DND-41 (cell line): ENCODE measurements at regions not wholly inside any gene's neighbourhood (a gene's known extent, or its start where the extent isn't known, plus 50 kb on each side); places are given as distances from the start of the nearest gene placed in this dataset.

Experiments used
- ATAC-seq: fragments of 200-7000 bp; cut with Tn5 transposase; 3 replicates; pipeline ENCODE4 v1.9.1; 2021; ENCODE audit warnings: low read depth; ENCODE audit not compliant: insufficient read depth
- DNase-seq: peaks from one replicate; pipeline ENCODE4 v3.0.0-alpha.2; 2020
- H2AFZ ChIP-seq: 2 replicates; pipeline ENCODE4 v1.6.0; 2012; ENCODE audit warnings: low read depth, low read length
- H3K27ac ChIP-seq: 2 replicates; pipeline ENCODE4 v1.5.1; 2012; ENCODE audit warnings: low read length, inconsistent platforms
- H3K27me3 ChIP-seq: fragments of 200-600 bp; sonication (generic); 2 replicates; pipeline ENCODE4 v1.6.0; 2012; ENCODE audit warnings: low read length, mild to moderate bottlenecking, inconsistent platforms; ENCODE audit not compliant: insufficient read depth, poor library complexity
- H3K36me3 ChIP-seq: 2 replicates; pipeline ENCODE4 v1.5.1; 2012; ENCODE audit warnings: low read length, inconsistent platforms; ENCODE audit not compliant: insufficient read depth
- H3K4me1 ChIP-seq: 2 replicates; pipeline ENCODE4 v1.5.1; 2012; ENCODE audit warnings: mild to moderate bottlenecking, low read length; ENCODE audit not compliant: insufficient read depth
- H3K4me2 ChIP-seq: 2 replicates; pipeline ENCODE4 v1.6.0; 2012; ENCODE audit warnings: mild to moderate bottlenecking, moderate library complexity, low read length, inconsistent platforms; ENCODE audit not compliant: insufficient read depth
- H3K4me3 ChIP-seq, 2 experiments: fragments of 200-600 bp in 1 of 2; shearing (Covaris generic) in 1 of 2; 2 replicates each; pipeline ENCODE4 v1.5.1; 2012 to 2016; ENCODE audit warnings: inconsistent platforms in 2 of 2, low read length in 2 of 2, mild to moderate bottlenecking in 2 of 2, low read depth in 1 of 2, moderate library complexity in 1 of 2
- H3K79me2 ChIP-seq: 2 replicates; pipeline ENCODE4 v1.6.0; 2012; ENCODE audit warnings: low read length, inconsistent platforms; ENCODE audit not compliant: insufficient read depth
- H3K9ac ChIP-seq: 2 replicates; pipeline ENCODE4 v1.6.0; 2012; ENCODE audit warnings: low read depth, mild to moderate bottlenecking, inconsistent platforms, low read length, moderate library complexity
- H3K9me3 ChIP-seq: 2 replicates; pipeline ENCODE4 v1.5.1; 2012; ENCODE audit warnings: low read length, moderate library complexity, mild to moderate bottlenecking, inconsistent platforms; ENCODE audit not compliant: insufficient read depth, severe bottlenecking
- H4K20me1 ChIP-seq: 2 replicates; pipeline ENCODE4 v1.6.0; 2012; ENCODE audit warnings: low read length; ENCODE audit not compliant: insufficient read depth
- CTCF ChIP-seq: IDR thresholded peaks from 2 replicates; pipeline ENCODE4 v1.5.1; 2012; ENCODE audit warnings: borderline replicate concordance, low read length, moderate library complexity, mild to moderate bottlenecking; ENCODE audit not compliant: poor library complexity, severe bottlenecking; ENCODE audit errors: extremely low read depth
- EZH2 ChIP-seq: IDR thresholded peaks from 3 replicates; pipeline ENCODE4 v1.6.1; 2012; ENCODE audit warnings: borderline replicate concordance, low read depth, mild to moderate bottlenecking, moderate library complexity, low read length, inconsistent platforms; ENCODE audit not compliant: severe bottlenecking

GRCh38 chr1:25020851-25021590 lies 90.9 kb upstream of the RUNX3 start:
- Histone ChIP-seq H3K9ac (no peak overlapping the region), H3K4me1 (peaks cover 33% of the 10 kb centered on the region), H3K4me3 (no peak overlapping the region), H3K9me3 (no peaks in the 10 kb centered on the region), H4K20me1 (peaks cover 33% of the 10 kb centered on the region), H3K27me3 (no peaks in the 10 kb centered on the region), H3K27ac (peak overlapping the region; percentile 30; the same call in 1 of the 2 replicates), H3K4me2 (no peak overlapping the region), H3K79me2 (no peaks in the 10 kb centered on the region), H3K36me3 (no peaks in the 10 kb centered on the region), H2AFZ (no peak overlapping the region)
- no peak for DNase-seq
- ATAC-seq: no peak
- TF ChIP-seq EZH2 (no peak), CTCF (no peak)

GRCh38 chr1:25020173-25020845 lies 90.2 kb upstream of the RUNX3 start:
- TF ChIP-seq CTCF (no peak), EZH2 (no peak)
- no peak overlapping the region for H2AFZ ChIP-seq
- no peak overlapping the region for H3K9ac ChIP-seq
- peaks cover 33% of the 10 kb centered on the region for H4K20me1 ChIP-seq
- no peaks in the 10 kb centered on the region for H3K27me3 ChIP-seq
- peaks cover 33% of the 10 kb centered on the region for H3K4me1 ChIP-seq
- no peaks in the 10 kb centered on the region for H3K9me3 ChIP-seq
- H3K79me2 ChIP-seq: no peaks in the 10 kb centered on the region
- DNase-seq (no peak), ATAC-seq (no peak)
- no peak overlapping the region for H3K27ac ChIP-seq
- H3K36me3 ChIP-seq: no peaks in the 10 kb centered on the region
- no peak overlapping the region for H3K4me2 ChIP-seq
- H3K4me3 ChIP-seq: no peak overlapping the region

GRCh38 chr1:25019337-25020172 lies 89.5 kb upstream of the RUNX3 start:
- H3K4me3 ChIP-seq: no peak overlapping the region

More at GRCh38 chr1:25019337-25020172, 89.5 kb upstream of the RUNX3 start:
- peak; percentile 16 for DNase-seq
- no peak for TF ChIP-seq EZH2
- TF ChIP-seq CTCF: no peak
- H3K9me3 ChIP-seq: no peaks in the 10 kb centered on the region
- peaks cover 30% of the 10 kb centered on the region for H4K20me1 ChIP-seq
- no peak overlapping the region for H3K9ac ChIP-seq
- H2AFZ ChIP-seq: no peak overlapping the region
- peaks cover 30% of the 10 kb centered on the region for H3K4me1 ChIP-seq
- H3K79me2 ChIP-seq: no peaks in the 10 kb centered on the region
- H3K27ac ChIP-seq: no peak overlapping the region
- no peak for ATAC-seq
- H3K36me3 ChIP-seq: no peaks in the 10 kb centered on the region
- no peaks in the 10 kb centered on the region for H3K27me3 ChIP-seq
- no peak overlapping the region for H3K4me2 ChIP-seq
